ENCODE measurements at regions not wholly inside any gene's neighbourhood (a gene's known extent, or its start where the extent isn't known, plus 50 kb on each side); places are given as distances from the start of the nearest gene placed in this dataset.

GRCh38 chr15:31248951-31249350 is 77.7 kb upstream of the KLF13 start:
- no peak for TF ChIP-seq CTCF (IDR thresholded peaks at IDR 0.05; ENCODE audit: low read length, missing control alignments)
- H3K4me3 ChIP-seq (replicated peaks; ENCODE audit: low read depth, low read length) = no peak overlapping the region
- no peak for DNase-seq (ENCODE audit: low read depth)

- no peak for DNase-seq (ENCODE audit: low read depth)
- H3K4me3 ChIP-seq (replicated peaks; ENCODE audit: low read depth, low read length) = no peak overlapping the region
- no peak for TF ChIP-seq CTCF (IDR thresholded peaks at IDR 0.05; ENCODE audit: low read length, missing control alignments)
Observed at GRCh38 chr15:31250033-31250432, 76.6 kb upstream of the KLF13 start.

GRCh38 chr15:31251165-31251564 is 75.5 kb upstream of the KLF13 start:
- H3K4me3 ChIP-seq (replicated peaks; ENCODE audit: low read depth, low read length) = no peak overlapping the region
- no peak for DNase-seq (ENCODE audit: low read depth)
- TF ChIP-seq CTCF (IDR thresholded peaks at IDR 0.05; ENCODE audit: low read length, missing control alignments) = no peak

- H3K4me3 ChIP-seq (replicated peaks; ENCODE audit: low read depth, low read length) = no peak overlapping the region
- DNase-seq (ENCODE audit: low read depth) = no peak
- no peak for TF ChIP-seq CTCF (IDR thresholded peaks at IDR 0.05; ENCODE audit: low read length, missing control alignments)
Observed at GRCh38 chr15:31252171-31252785, 74.4 kb upstream of the KLF13 start.

GRCh38 chr15:31254431-31255175 is 72.0 kb upstream of the KLF13 start:
- DNase-seq (ENCODE audit: low read depth) = peak; percentile 75
- no peak overlapping the region for H3K4me3 ChIP-seq (replicated peaks; ENCODE audit: low read depth, low read length)
- no peak for TF ChIP-seq CTCF (IDR thresholded peaks at IDR 0.05; ENCODE audit: low read length, missing control alignments)

GRCh38 chr15:31255176-31255510 is 71.5 kb upstream of the KLF13 start:
- H3K4me3 ChIP-seq (replicated peaks; ENCODE audit: low read depth, low read length) = no peak overlapping the region
- TF ChIP-seq CTCF (IDR thresholded peaks at IDR 0.05; ENCODE audit: low read length, missing control alignments) = no peak
- DNase-seq (ENCODE audit: low read depth) = no peak

All from fibroblast of pulmonary artery (primary cell).